GM12875 (cell line): ENCODE measurements at regions not wholly inside any gene's neighbourhood (a gene's known extent, or its start where the extent isn't known, plus 50 kb on each side); places are given as distances from the start of the nearest gene placed in this dataset.

ENCODE experiments used
- H3K4me3 ChIP-seq: one replicate; pipeline ENCODE4 v1.5.1; 2011; ENCODE audit warnings: low read depth, low read length, control low read depth
- TF ChIP-seq, protein P1 (sequence below): IDR thresholded peaks from 2 replicates; pipeline ENCODE4 v1.5.1; 2011; ENCODE audit warnings: low read depth, mild to moderate bottlenecking, control low read depth, inconsistent platforms, low read length, moderate library complexity, borderline replicate concordance; ENCODE audit not compliant: insufficient read depth

DNA sequence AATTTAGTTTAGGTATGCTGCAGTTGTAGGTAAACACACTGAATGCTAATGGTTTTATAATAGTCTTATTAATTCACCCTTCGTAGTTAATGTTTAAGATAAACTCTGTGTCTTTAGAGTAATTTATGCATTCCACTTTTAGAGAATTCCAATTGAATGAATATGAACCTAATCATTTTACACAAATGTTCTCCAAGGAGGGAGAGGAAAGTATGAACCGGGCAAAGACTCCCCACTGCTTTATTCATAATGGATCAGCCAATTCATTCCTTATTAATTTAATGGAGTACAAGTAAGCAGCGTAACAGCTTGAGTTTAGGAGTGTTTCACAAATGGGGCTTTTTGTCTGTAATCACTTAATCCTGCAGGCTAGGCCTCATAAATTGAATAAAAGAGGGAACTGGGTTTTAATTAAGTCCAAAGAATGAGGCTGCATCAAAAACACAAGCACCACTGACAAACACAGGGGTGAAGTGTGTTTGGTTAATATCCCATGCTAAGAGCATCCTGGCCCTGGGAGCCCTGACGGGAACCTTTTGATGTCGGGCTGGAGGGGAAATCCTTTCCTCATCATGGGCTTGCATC, 375.7 kb upstream of the DYNLRB2 start:
- no peak overlapping the region for H3K4me3 ChIP-seq
- TF ChIP-seq, protein P1, sequence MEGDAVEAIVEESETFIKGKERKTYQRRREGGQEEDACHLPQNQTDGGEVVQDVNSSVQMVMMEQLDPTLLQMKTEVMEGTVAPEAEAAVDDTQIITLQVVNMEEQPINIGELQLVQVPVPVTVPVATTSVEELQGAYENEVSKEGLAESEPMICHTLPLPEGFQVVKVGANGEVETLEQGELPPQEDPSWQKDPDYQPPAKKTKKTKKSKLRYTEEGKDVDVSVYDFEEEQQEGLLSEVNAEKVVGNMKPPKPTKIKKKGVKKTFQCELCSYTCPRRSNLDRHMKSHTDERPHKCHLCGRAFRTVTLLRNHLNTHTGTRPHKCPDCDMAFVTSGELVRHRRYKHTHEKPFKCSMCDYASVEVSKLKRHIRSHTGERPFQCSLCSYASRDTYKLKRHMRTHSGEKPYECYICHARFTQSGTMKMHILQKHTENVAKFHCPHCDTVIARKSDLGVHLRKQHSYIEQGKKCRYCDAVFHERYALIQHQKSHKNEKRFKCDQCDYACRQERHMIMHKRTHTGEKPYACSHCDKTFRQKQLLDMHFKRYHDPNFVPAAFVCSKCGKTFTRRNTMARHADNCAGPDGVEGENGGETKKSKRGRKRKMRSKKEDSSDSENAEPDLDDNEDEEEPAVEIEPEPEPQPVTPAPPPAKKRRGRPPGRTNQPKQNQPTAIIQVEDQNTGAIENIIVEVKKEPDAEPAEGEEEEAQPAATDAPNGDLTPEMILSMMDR = no peak

DNA sequence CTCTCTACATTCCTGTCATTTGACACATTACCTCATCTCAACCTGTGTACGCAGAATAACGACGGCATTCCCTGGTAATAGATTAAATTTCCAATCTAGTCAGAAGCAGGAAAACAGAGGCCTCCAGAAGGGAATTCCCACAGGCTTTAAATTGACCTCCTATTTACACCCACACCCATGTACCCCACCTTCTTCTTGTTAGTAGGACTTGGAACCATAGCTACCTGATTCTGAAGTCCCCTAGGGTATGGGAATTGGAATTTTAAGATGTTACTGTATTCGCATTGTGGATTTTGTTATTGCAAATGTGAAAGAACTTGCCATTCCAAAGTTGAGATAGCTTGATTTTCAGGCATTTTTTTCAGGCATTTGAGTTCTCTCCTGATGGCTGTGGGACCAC, 377.5 kb upstream of the DYNLRB2 start:
- H3K4me3 ChIP-seq = no peak overlapping the region
- TF ChIP-seq, protein P1 = no peak

DNA sequence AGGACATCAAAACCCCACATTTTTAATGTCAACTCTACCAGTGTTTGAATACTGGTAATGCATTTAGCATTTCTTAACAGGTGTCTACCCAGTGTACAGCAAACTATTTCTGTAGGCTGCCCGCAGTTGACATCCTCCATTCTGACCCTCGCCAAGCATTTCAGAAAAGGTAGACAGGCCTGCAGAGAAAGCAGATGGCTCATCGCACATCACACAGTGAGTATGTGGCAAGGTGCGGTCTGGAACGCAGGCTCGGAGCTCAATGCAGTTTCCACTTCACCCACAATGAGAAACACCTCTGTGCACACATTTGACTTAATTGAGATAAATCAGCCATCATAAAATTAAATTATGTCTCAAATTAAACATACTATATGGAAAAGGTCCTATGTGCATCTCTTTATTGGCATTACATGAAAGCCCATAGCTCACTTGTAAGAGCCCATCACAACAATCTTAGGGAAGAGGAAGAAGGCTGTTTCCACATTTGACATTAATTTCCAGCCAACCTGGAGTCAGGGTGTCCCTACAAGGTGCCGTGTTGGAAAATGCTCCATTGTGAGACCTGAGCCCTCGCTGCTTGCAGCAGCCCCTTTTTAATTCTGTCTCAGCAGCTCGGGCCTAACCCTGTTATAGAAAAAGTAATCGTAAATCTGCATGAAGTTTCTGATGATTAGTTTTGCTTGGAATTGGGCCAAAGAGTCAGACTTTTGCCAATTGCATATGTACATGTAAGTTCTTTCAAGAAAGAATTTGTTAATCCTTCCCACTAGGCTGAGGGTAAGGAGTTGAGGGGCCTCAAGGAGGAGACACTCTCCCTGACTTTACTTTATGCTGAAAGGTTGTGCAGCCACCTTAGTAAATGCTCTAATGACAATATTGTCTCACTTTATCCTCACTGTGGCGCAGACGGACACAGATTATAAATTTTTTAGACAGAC, 378.7 kb upstream of the DYNLRB2 start:
- TF ChIP-seq, protein P1 = no peak
- H3K4me3 ChIP-seq = no peak overlapping the region

- no peak overlapping the region for H3K4me3 ChIP-seq
- TF ChIP-seq, protein P1 = no peak
These were observed 382.0 kb upstream of the DYNLRB2 start for GRCh38 chr16:80158766-80159165.

- no peak overlapping the region for H3K4me3 ChIP-seq
- TF ChIP-seq, protein P1 = no peak
These were observed 389.1 kb upstream of the DYNLRB2 start for GRCh38 chr16:80151722-80152111.

DNA sequence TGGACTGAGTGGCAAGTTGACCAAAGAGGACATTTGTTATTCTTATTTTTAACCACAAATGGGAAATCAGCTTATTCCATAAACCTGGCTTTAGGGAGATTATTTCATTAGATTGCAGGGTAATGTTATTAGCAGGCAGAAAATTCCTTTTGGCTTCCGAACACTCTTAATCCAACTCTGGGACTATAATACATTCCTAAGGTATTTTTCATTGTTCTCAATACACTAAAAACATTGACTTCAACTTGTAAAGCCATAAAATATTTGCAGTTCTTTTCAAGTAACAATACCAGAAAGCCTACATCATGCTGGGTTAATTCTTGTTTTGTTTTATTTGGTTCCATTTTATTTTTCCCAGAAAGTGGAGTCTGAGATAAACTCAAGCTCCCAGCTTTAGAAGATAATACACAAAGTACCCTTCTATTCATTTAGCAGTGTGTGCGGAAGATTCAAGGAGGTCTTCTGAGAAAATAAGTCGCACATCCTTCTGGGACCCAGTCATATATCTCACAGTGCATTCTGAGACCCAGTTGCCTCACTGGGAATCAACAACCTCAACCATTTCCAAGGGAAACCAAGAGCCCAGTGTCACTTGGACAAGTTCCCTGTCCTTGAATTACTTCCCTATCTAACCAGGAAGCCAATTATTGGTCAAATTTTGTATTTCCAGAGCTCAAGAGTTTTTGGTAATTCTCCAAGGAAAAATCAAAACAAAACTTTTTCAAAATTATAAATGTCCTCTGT, 389.6 kb upstream of the DYNLRB2 start:
- no peak overlapping the region for H3K4me3 ChIP-seq
- TF ChIP-seq, protein P1 = no peak
